H9 (cell line): ENCODE measurements at regions not wholly inside any gene's neighbourhood (a gene's known extent, or its start where the extent isn't known, plus 50 kb on each side); places are given as distances from the start of the nearest gene placed in this dataset.

ENCODE experiments used
- DNase-seq: peaks from one replicate; pipeline ENCODE4 v3.0.0-alpha.2; 2017
- H2AFZ ChIP-seq: one replicate; pipeline ENCODE4 v1.6.1; 2013; ENCODE audit warnings: mild to moderate bottlenecking, low read length, control low read depth, moderate library complexity
- H2AK5ac ChIP-seq: 2 replicates; pipeline ENCODE4 v1.6.1; 2013; ENCODE audit warnings: low read length, control low read depth, mixed read lengths; ENCODE audit not compliant: insufficient read length
- H2BK120ac ChIP-seq: one replicate; pipeline ENCODE4 v1.6.1; 2013; ENCODE audit warnings: low read depth, mild to moderate bottlenecking, low read length, control low read depth, inconsistent platforms; ENCODE audit not compliant: poor library complexity, severe bottlenecking
- H2BK12ac ChIP-seq: 2 replicates; pipeline ENCODE4 v1.6.1; 2013; ENCODE audit warnings: low read length, control low read depth, mixed read lengths, low read depth; ENCODE audit not compliant: insufficient read length
- H2BK15ac ChIP-seq: 2 replicates; pipeline ENCODE4 v1.6.1; 2013; ENCODE audit warnings: low read depth, low read length, control low read depth
- H2BK20ac ChIP-seq: one replicate; pipeline ENCODE4 v1.6.1; 2013; ENCODE audit warnings: low read depth, mild to moderate bottlenecking, low read length, control low read depth, inconsistent platforms; ENCODE audit not compliant: poor library complexity, severe bottlenecking
- H2BK5ac ChIP-seq: 2 replicates; pipeline ENCODE4 v1.6.1; 2013; ENCODE audit warnings: low read length, control low read depth, mixed read lengths; ENCODE audit not compliant: insufficient read length
- H3K14ac ChIP-seq: 2 replicates; pipeline ENCODE4 v1.6.1; 2013; ENCODE audit warnings: low read length, control low read depth; ENCODE audit not compliant: insufficient read depth
- H3K18ac ChIP-seq: 2 replicates; pipeline ENCODE4 v1.6.1; 2013; ENCODE audit warnings: low read depth, mild to moderate bottlenecking, mixed read lengths, low read length, control low read depth; ENCODE audit not compliant: insufficient read length
- H3K23ac ChIP-seq: 2 replicates; pipeline ENCODE4 v1.6.1; 2013; ENCODE audit warnings: low read length, control low read depth, mixed read lengths, low read depth; ENCODE audit not compliant: insufficient read length
- H3K23me2 ChIP-seq: 2 replicates; pipeline ENCODE4 v1.6.1; 2013; ENCODE audit warnings: low read depth, mild to moderate bottlenecking, mixed read lengths, low read length, control low read depth; ENCODE audit not compliant: insufficient read length, poor library complexity, severe bottlenecking
- H3K27ac ChIP-seq: 2 replicates; pipeline ENCODE4 v1.5.1; 2013; ENCODE audit warnings: low read length, control low read depth, mixed read lengths, low read depth; ENCODE audit not compliant: insufficient read length
- H3K27me3 ChIP-seq: 2 replicates; pipeline ENCODE4 v1.6.1; 2013; ENCODE audit warnings: low read length, control low read depth, inconsistent platforms; ENCODE audit not compliant: insufficient read depth
- H3K4ac ChIP-seq: 2 replicates; pipeline ENCODE4 v1.6.1; 2013; ENCODE audit warnings: low read depth, mild to moderate bottlenecking, control low read depth, inconsistent platforms, low read length, moderate library complexity
- H3K4me1 ChIP-seq: 2 replicates; pipeline ENCODE4 v1.6.1; 2013; ENCODE audit warnings: low read length, control low read depth, inconsistent platforms; ENCODE audit not compliant: insufficient read depth
- H3K4me2 ChIP-seq: 2 replicates; pipeline ENCODE4 v1.6.1; 2013; ENCODE audit warnings: low read length, control low read depth, mixed read lengths; ENCODE audit not compliant: insufficient read length, insufficient read depth
- H3K56ac ChIP-seq: 2 replicates; pipeline ENCODE4 v1.6.1; 2013; ENCODE audit warnings: low read depth, mild to moderate bottlenecking, mixed read lengths, low read length, control low read depth; ENCODE audit not compliant: insufficient read length
- H3K79me1 ChIP-seq: 2 replicates; pipeline ENCODE4 v1.6.1; 2013; ENCODE audit warnings: low read depth, mild to moderate bottlenecking, moderate library complexity, low read length, control low read depth, inconsistent platforms; ENCODE audit not compliant: insufficient read depth, poor library complexity, severe bottlenecking
- H3K79me2 ChIP-seq: 2 replicates; pipeline ENCODE4 v1.6.1; 2013; ENCODE audit warnings: low read length, control low read depth, inconsistent platforms; ENCODE audit not compliant: insufficient read depth
- H3K9ac ChIP-seq: 2 replicates; pipeline ENCODE4 v1.6.1; 2013; ENCODE audit warnings: low read length, control low read depth, mixed read lengths; ENCODE audit not compliant: insufficient read length; ENCODE audit errors: extremely low read depth
- H3K9me3 ChIP-seq: one replicate; pipeline ENCODE4 v1.6.1; 2013; ENCODE audit warnings: low read depth, low read length, inconsistent platforms; ENCODE audit not compliant: control insufficient read depth
- H3T11ph ChIP-seq: one replicate; pipeline ENCODE4 v1.6.1; 2013; ENCODE audit warnings: mild to moderate bottlenecking, low read length, control low read depth, inconsistent platforms
- H4K20me1 ChIP-seq: one replicate; pipeline ENCODE4 v1.6.1; 2013; ENCODE audit not compliant: control insufficient read depth, insufficient read length, insufficient read depth
- H4K5ac ChIP-seq: 2 replicates; pipeline ENCODE4 v1.6.1; 2013; ENCODE audit warnings: low read depth, mild to moderate bottlenecking, mixed read lengths, low read length, control low read depth; ENCODE audit not compliant: insufficient read length
- H4K8ac ChIP-seq: replicated peaks from 2 replicates; pipeline ENCODE4 v1.6.1; 2013; ENCODE audit warnings: low read length, control low read depth, mixed read lengths, low read depth; ENCODE audit not compliant: insufficient read length
- H4K91ac ChIP-seq: 2 replicates; pipeline ENCODE4 v1.6.1; 2013; ENCODE audit warnings: low read depth, mild to moderate bottlenecking, moderate library complexity, mixed read lengths, low read length, control low read depth; ENCODE audit not compliant: insufficient read length
- H3K27ac Mint-ChIP-seq, 3 experiments: 2 replicates in 2 of 3; 3 replicates in 1 of 3; pipeline ENCODE4 v1.8.0; 2020 to 2021; ENCODE audit warnings: mixed read lengths in 3 of 3, mild to moderate bottlenecking in 1 of 3, moderate library complexity in 1 of 3
- H3K27me3 Mint-ChIP-seq: 2 replicates; pipeline ENCODE4 v1.8.0; 2021; ENCODE audit warnings: low read depth, mild to moderate bottlenecking, moderate library complexity, mixed read lengths
- H3K36me3 Mint-ChIP-seq, 3 experiments: 2 replicates in 2 of 3; 3 replicates in 1 of 3; pipeline ENCODE4 v1.8.0; 2020 to 2021; ENCODE audit warnings: low read depth in 3 of 3, mixed read lengths in 3 of 3; ENCODE audit not compliant: insufficient read depth in 1 of 3
- H3K4me1 Mint-ChIP-seq, 2 experiments: 2 replicates each; pipeline ENCODE4 v1.8.0; 2020; ENCODE audit warnings: mixed read lengths in 2 of 2
- H3K4me3 Mint-ChIP-seq, 2 experiments: 2 replicates in 1 of 2; 3 replicates in 1 of 2; pipeline ENCODE4 v1.8.0; 2020 to 2021; ENCODE audit warnings: mild to moderate bottlenecking in 2 of 2, mixed read lengths in 2 of 2, moderate library complexity in 1 of 2
- H3K9me3 Mint-ChIP-seq, 2 experiments: 2 replicates in 1 of 2; 3 replicates in 1 of 2; pipeline ENCODE4 v1.8.0; 2020; ENCODE audit warnings: mild to moderate bottlenecking in 2 of 2, mixed read lengths in 2 of 2, moderate library complexity in 1 of 2
- CTCF ChIP-seq: fragments of 200-600 bp; sonication (generic); conservative IDR thresholded peaks from 3 replicates; pipeline ENCODE4 v1.8.0; 2021; ENCODE audit warnings: antibody characterized with exemption, mild to moderate bottlenecking
- WGBS: extraction: QIAGEN DNeasy Blood & Tissue Kit; methylation state at CpG from one replicate; pipeline ENCODE4 v1.1.7; 2013; ENCODE audit warnings: missing lambda C conversion rate, low lambda C conversion rate, mixed read lengths; ENCODE audit not compliant: insufficient read length; ENCODE audit errors: extremely low coverage; 5-methylcytosine and 5-hydroxymethylcytosine counted together

DNA sequence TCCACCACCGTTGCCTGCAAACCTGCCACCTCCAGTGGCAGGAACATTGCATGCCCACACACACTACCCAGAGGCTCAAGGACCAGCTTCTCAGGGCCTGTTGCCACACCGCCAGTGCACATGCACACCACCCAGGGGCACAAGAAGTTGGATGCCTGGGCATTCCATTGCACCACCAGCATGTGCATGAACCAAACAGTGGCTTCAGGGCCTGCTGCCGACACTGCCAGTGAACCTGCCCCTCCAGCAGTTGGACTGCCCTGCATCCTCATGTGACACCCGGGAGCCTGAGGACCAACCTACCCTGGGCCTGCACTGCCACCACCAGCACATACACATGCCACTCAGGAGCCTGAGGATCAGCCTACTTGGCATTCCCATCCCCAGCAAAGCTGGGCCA lies 303.7 kb downstream of the KCNJ2 start:
- Histone ChIP-seq H3K9ac (no peak overlapping the region), H2AFZ (no peak overlapping the region), H4K91ac (no peak overlapping the region), H2BK120ac (no peak overlapping the region), H3K23ac (no peak overlapping the region), H4K5ac (no peak overlapping the region), H4K8ac (no peak overlapping the region), H2BK5ac (no peak overlapping the region), H3K18ac (no peak overlapping the region), H3K79me2 (no peaks in the 10 kb centered on the region), H3K56ac (no peak overlapping the region), H3K23me2 (no peaks in the 10 kb centered on the region), H2BK12ac (no peak overlapping the region), H3K27me3 (no peaks in the 10 kb centered on the region), H2AK5ac (no peak overlapping the region), H3K4ac (no peak overlapping the region), H3K14ac (no peak overlapping the region), H2BK15ac (no peak overlapping the region), H3K79me1 (no peaks in the 10 kb centered on the region), H3T11ph (no peak overlapping the region), H3K9me3 (no peaks in the 10 kb centered on the region), H3K4me1 (no peaks in the 10 kb centered on the region), H4K20me1 (no peaks in the 10 kb centered on the region), H3K27ac (no peak overlapping the region), H3K4me2 (no peak overlapping the region), H2BK20ac (no peak overlapping the region)
- DNase-seq = no peak
- no peak for TF ChIP-seq CTCF
- Mint-ChIP-seq H3K27me3 (no peaks in the 10 kb centered on the region), H3K27ac (no peak overlapping the region), H3K4me3 (no peak overlapping the region), H3K36me3 (no peaks in the 10 kb centered on the region), H3K4me1 (peaks cover 3 to 5% of the 10 kb centered on the region in 2 experiments; a peak in 2 of 4 replicates), H3K9me3 (0 out of 5 replicates have a peak, but pooled peaks cover 0 to 2% of the 10 kb centered on the region in 2 experiments)
- no CpG with 5 or more reads among the region's 4 CpGs for WGBS
